ENCODE measurements at regions not wholly inside any gene's neighbourhood (a gene's known extent, or its start where the extent isn't known, plus 50 kb on each side); places are given as distances from the start of the nearest gene placed in this dataset.

GRCh38 chr7:10040674-10041073, 933.0 kb upstream of the PHF14 start:
- no peak for TF ChIP-seq CTCF (IDR thresholded peaks at IDR 0.05; ENCODE audit: insufficient read depth, low read length, missing control alignments)
- H3K4me3 ChIP-seq (ENCODE audit: low read depth, low read length) = no peak overlapping the region
- ChIA-PET CTCF (no interaction called here), POLR2A (no interaction called here)
- no peak for DNase-seq (ENCODE audit: low read depth, low spot score)

- ChIA-PET POLR2A (no interaction called here), CTCF (no interaction called here)
- no peak for DNase-seq (ENCODE audit: low read depth, low spot score)
- no peak overlapping the region for H3K4me3 ChIP-seq (ENCODE audit: low read depth, low read length)
- no peak for TF ChIP-seq CTCF (IDR thresholded peaks at IDR 0.05; ENCODE audit: insufficient read depth, low read length, missing control alignments)
These were observed 902.8 kb upstream of the PHF14 start for GRCh38 chr7:10070899-10071298.

GRCh38 chr7:10075866-10076265, 897.8 kb upstream of the PHF14 start:
- no peak overlapping the region for H3K4me3 ChIP-seq (ENCODE audit: low read depth, low read length)
- POLR2A ChIA-PET = no interaction called here
- no peak for DNase-seq (ENCODE audit: low read depth, low spot score)
- no peak for TF ChIP-seq CTCF (IDR thresholded peaks at IDR 0.05; ENCODE audit: insufficient read depth, low read length, missing control alignments)
- CTCF ChIA-PET = no interaction called here

GRCh38 chr7:10076660-10077300, 896.9 kb upstream of the PHF14 start:
- no peak for DNase-seq (ENCODE audit: low read depth, low spot score)
- no peak for TF ChIP-seq CTCF (IDR thresholded peaks at IDR 0.05; ENCODE audit: insufficient read depth, low read length, missing control alignments)
- no peak overlapping the region for H3K4me3 ChIP-seq (ENCODE audit: low read depth, low read length)
- ChIA-PET POLR2A (no interaction called here), CTCF (no interaction called here)

GRCh38 chr7:10079572-10079971, 894.1 kb upstream of the PHF14 start:
- ChIA-PET CTCF (no interaction called here), POLR2A (no interaction called here)
- H3K4me3 ChIP-seq (ENCODE audit: low read depth, low read length) = no peak overlapping the region
- no peak for TF ChIP-seq CTCF (IDR thresholded peaks at IDR 0.05; ENCODE audit: insufficient read depth, low read length, missing control alignments)
- DNase-seq (ENCODE audit: low read depth, low spot score) = no peak

GRCh38 chr7:10082896-10083295, 890.8 kb upstream of the PHF14 start:
- ChIA-PET POLR2A (no interaction called here), CTCF (no interaction called here)
- TF ChIP-seq CTCF (IDR thresholded peaks at IDR 0.05; ENCODE audit: insufficient read depth, low read length, missing control alignments) = no peak
- DNase-seq (ENCODE audit: low read depth, low spot score) = no peak
- no peak overlapping the region for H3K4me3 ChIP-seq (ENCODE audit: low read depth, low read length)

Data from AG04449 (cell line).